Lower lobe of right lung (tissue), 2 donors: ENCODE measurements at regions not wholly inside any gene's neighbourhood (a gene's known extent, or its start where the extent isn't known, plus 50 kb on each side); places are given as distances from the start of the nearest gene placed in this dataset.

Experiments used
- ATAC-seq, 2 donors: fragments of 200-7000 bp; cut with Tn5 transposase; one replicate each; pipeline ENCODE4 v1.9.1; 2020 to 2022; ENCODE audit warnings: mild to moderate bottlenecking in 2 of 2, moderate library complexity in 2 of 2
- DNase-seq: peaks from one replicate; pipeline ENCODE4 v3.0.0-alpha.2; 2020
- H3K27ac ChIP-seq: fragments of 200-600 bp; one replicate; pipeline ENCODE4 v1.8.0; 2022
- H3K27me3 ChIP-seq: fragments of 200-600 bp; one replicate; pipeline ENCODE4 v1.8.0; 2022; ENCODE audit warnings: low read depth
- H3K36me3 ChIP-seq: fragments of 200-600 bp; one replicate; pipeline ENCODE4 v1.8.0; 2022; ENCODE audit warnings: mild to moderate bottlenecking
- H3K4me1 ChIP-seq: fragments of 200-600 bp; one replicate; pipeline ENCODE4 v1.8.0; 2022
- H3K4me3 ChIP-seq: fragments of 200-600 bp; one replicate; pipeline ENCODE4 v1.8.0; 2022; ENCODE audit warnings: mild to moderate bottlenecking
- H3K9me3 ChIP-seq: fragments of 200-600 bp; one replicate; pipeline ENCODE4 v1.8.0; 2022
- CTCF ChIP-seq: fragments of 200-600 bp; IDR thresholded peaks from one replicate; pipeline ENCODE4 v1.8.0; 2022; ENCODE audit warnings: antibody characterized with exemption, mild to moderate bottlenecking
- intact Hi-C: fragments of 100-400 bp; cut with DNase I; formaldehyde crosslinking; loops from one replicate; pipeline ENCODE4 v1.11.0; 2022
- donor health status: DM: no; HTN: yes; CAD: no; lungs with severe emphysema.

GRCh38 chr2:234751275-234751973 is 200.4 kb upstream of the SH3BP4 start:
- no peaks in the 10 kb centered on the region for H3K4me1 ChIP-seq
- no peak for ATAC-seq
- no peaks in the 10 kb centered on the region for H3K27me3 ChIP-seq
- intact Hi-C loops: no loop called here
- H3K9me3 ChIP-seq: no peaks in the 10 kb centered on the region
- H3K36me3 ChIP-seq: no peaks in the 10 kb centered on the region
- H3K4me3 ChIP-seq: no peak overlapping the region
- TF ChIP-seq CTCF: no peak
- no peak for DNase-seq
- H3K27ac ChIP-seq: no peak overlapping the region

- H3K27me3 ChIP-seq: no peaks in the 10 kb centered on the region
- ATAC-seq: no peak
Observed at GRCh38 chr2:234747833-234748559, 203.8 kb upstream of the SH3BP4 start.

GRCh38 chr2:234747032-234747431 is 204.8 kb upstream of the SH3BP4 start:
- TF ChIP-seq CTCF: no peak
- intact Hi-C loops: no loop called here
- H3K27ac ChIP-seq: no peak overlapping the region
- no peak for DNase-seq
- no peaks in the 10 kb centered on the region for H3K9me3 ChIP-seq
- no peaks in the 10 kb centered on the region for H3K36me3 ChIP-seq
- no peak for ATAC-seq
- no peaks in the 10 kb centered on the region for H3K27me3 ChIP-seq
- no peak overlapping the region for H3K4me3 ChIP-seq
- no peaks in the 10 kb centered on the region for H3K4me1 ChIP-seq

More at GRCh38 chr2:234747833-234748559, 203.8 kb upstream of the SH3BP4 start:
- H3K36me3 ChIP-seq: no peaks in the 10 kb centered on the region
- no peak for DNase-seq
- intact Hi-C loops: no loop called here
- no peak overlapping the region for H3K27ac ChIP-seq
- H3K9me3 ChIP-seq: no peaks in the 10 kb centered on the region
- H3K4me1 ChIP-seq: no peaks in the 10 kb centered on the region
- no peak overlapping the region for H3K4me3 ChIP-seq
- TF ChIP-seq CTCF: no peak

- Histone ChIP-seq H3K36me3 (no peaks in the 10 kb centered on the region), H3K9me3 (peaks cover 4% of the 10 kb centered on the region), H3K4me3 (no peak overlapping the region), H3K4me1 (no peaks in the 10 kb centered on the region), H3K27ac (no peak overlapping the region), H3K27me3 (no peaks in the 10 kb centered on the region)
- DNase-seq (no peak), ATAC-seq (no peak)
- no peak for TF ChIP-seq CTCF
- intact Hi-C loops: no loop called here
Observed at GRCh38 chr2:234745347-234745746, 206.5 kb upstream of the SH3BP4 start.

GRCh38 chr2:234741976-234742375 is 209.8 kb upstream of the SH3BP4 start:
- H3K4me3 ChIP-seq: no peak overlapping the region
- ATAC-seq (no peak), DNase-seq (no peak)
- H3K27ac ChIP-seq: no peak overlapping the region
- TF ChIP-seq CTCF: no peak
- H3K4me1 ChIP-seq: no peaks in the 10 kb centered on the region
- H3K27me3 ChIP-seq: no peaks in the 10 kb centered on the region
- no peaks in the 10 kb centered on the region for H3K36me3 ChIP-seq
- H3K9me3 ChIP-seq: peaks cover 4% of the 10 kb centered on the region
- intact Hi-C loops: no loop called here
